ENCODE measurements at regions not wholly inside any gene's neighbourhood (a gene's known extent, or its start where the extent isn't known, plus 50 kb on each side); places are given as distances from the start of the nearest gene placed in this dataset.

DNA sequence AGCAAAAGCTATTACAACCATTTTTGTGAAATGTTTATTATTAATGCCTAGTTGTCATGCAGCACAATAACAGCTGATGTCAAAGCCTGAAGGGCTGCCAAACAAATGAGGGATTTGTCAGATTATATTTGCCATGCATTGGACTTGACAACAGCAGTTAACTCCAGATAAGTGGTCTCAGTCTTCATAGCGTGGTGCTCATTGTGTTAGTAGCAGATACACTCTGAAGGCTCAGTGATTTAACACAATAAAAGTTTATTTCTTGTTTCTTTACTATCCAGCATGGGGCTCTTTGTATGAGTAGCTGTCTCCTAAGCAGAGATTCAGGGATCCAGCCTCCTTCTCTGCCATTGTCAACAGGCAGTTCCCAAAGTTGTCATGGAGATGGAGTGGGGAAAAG, 76.0 kb upstream of the PTGFRN start:
- TF ChIP-seq TOX (CRISPR knock-in tag; IDR thresholded peaks at IDR 0.05; ENCODE audit: borderline replicate concordance) (no peak), ZNF70 (CRISPR knock-in tag; IDR thresholded peaks at IDR 0.05) (no peak), RARB (CRISPR knock-in tag; IDR thresholded peaks at IDR 0.05) (no peak), ZFP30 (CRISPR knock-in tag; IDR thresholded peaks at IDR 0.05) (no peak), BACH2 (CRISPR knock-in tag; IDR thresholded peaks at IDR 0.05; ENCODE audit: borderline replicate concordance) (no peak), OSR1 (CRISPR knock-in tag; IDR thresholded peaks at IDR 0.05) (no peak)
- TF ChIP-seq, protein P1, sequence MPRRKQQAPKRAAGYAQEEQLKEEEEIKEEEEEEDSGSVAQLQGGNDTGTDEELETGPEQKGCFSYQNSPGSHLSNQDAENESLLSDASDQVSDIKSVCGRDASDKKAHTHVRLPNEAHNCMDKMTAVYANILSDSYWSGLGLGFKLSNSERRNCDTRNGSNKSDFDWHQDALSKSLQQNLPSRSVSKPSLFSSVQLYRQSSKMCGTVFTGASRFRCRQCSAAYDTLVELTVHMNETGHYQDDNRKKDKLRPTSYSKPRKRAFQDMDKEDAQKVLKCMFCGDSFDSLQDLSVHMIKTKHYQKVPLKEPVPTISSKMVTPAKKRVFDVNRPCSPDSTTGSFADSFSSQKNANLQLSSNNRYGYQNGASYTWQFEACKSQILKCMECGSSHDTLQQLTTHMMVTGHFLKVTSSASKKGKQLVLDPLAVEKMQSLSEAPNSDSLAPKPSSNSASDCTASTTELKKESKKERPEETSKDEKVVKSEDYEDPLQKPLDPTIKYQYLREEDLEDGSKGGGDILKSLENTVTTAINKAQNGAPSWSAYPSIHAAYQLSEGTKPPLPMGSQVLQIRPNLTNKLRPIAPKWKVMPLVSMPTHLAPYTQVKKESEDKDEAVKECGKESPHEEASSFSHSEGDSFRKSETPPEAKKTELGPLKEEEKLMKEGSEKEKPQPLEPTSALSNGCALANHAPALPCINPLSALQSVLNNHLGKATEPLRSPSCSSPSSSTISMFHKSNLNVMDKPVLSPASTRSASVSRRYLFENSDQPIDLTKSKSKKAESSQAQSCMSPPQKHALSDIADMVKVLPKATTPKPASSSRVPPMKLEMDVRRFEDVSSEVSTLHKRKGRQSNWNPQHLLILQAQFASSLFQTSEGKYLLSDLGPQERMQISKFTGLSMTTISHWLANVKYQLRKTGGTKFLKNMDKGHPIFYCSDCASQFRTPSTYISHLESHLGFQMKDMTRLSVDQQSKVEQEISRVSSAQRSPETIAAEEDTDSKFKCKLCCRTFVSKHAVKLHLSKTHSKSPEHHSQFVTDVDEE (CRISPR knock-in tag; IDR thresholded peaks at IDR 0.05) = no peak
- TF ChIP-seq, protein P2, sequence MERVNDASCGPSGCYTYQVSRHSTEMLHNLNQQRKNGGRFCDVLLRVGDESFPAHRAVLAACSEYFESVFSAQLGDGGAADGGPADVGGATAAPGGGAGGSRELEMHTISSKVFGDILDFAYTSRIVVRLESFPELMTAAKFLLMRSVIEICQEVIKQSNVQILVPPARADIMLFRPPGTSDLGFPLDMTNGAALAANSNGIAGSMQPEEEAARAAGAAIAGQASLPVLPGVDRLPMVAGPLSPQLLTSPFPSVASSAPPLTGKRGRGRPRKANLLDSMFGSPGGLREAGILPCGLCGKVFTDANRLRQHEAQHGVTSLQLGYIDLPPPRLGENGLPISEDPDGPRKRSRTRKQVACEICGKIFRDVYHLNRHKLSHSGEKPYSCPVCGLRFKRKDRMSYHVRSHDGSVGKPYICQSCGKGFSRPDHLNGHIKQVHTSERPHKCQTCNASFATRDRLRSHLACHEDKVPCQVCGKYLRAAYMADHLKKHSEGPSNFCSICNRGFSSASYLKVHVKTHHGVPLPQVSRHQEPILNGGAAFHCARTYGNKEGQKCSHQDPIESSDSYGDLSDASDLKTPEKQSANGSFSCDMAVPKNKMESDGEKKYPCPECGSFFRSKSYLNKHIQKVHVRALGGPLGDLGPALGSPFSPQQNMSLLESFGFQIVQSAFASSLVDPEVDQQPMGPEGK (CRISPR knock-in tag; IDR thresholded peaks at IDR 0.05; ENCODE audit: borderline replicate concordance) = no peak
- TF ChIP-seq, protein P3, sequence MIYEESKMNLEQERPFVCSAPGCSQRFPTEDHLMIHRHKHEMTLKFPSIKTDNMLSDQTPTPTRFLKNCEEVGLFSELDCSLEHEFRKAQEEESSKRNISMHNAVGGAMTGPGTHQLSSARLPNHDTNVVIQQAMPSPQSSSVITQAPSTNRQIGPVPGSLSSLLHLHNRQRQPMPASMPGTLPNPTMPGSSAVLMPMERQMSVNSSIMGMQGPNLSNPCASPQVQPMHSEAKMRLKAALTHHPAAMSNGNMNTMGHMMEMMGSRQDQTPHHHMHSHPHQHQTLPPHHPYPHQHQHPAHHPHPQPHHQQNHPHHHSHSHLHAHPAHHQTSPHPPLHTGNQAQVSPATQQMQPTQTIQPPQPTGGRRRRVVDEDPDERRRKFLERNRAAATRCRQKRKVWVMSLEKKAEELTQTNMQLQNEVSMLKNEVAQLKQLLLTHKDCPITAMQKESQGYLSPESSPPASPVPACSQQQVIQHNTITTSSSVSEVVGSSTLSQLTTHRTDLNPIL (CRISPR knock-in tag; IDR thresholded peaks at IDR 0.05; ENCODE audit: low read depth) = no peak
